ENCODE measurements at regions not wholly inside any gene's neighbourhood (a gene's known extent, or its start where the extent isn't known, plus 50 kb on each side); places are given as distances from the start of the nearest gene placed in this dataset.

- no peak for DNase-seq
Observed at GRCh38 chr6:132244744-132245143, 156.5 kb downstream of the MOXD1 start.

GRCh38 chr6:132236744-132237143, 164.5 kb downstream of the MOXD1 start:
- DNase-seq: no peak

GRCh38 chr6:132236281-132236680, 165.0 kb downstream of the MOXD1 start:
- DNase-seq: no peak

GRCh38 chr6:132235596-132236280, 165.5 kb downstream of the MOXD1 start:
- DNase-seq: no peak

GRCh38 chr6:132234356-132234755, 166.9 kb downstream of the MOXD1 start:
- no peak for DNase-seq

- DNase-seq: no peak
Observed at GRCh38 chr6:132231121-132231884, 170.0 kb downstream of the MOXD1 start.

- DNase-seq: no peak
Observed at GRCh38 chr6:132228894-132229293, 172.4 kb downstream of the MOXD1 start.

GRCh38 chr6:132227904-132228303, 173.4 kb downstream of the MOXD1 start:
- DNase-seq: no peak

- DNase-seq: no peak
Observed at GRCh38 chr6:132224943-132225342, 176.3 kb downstream of the MOXD1 start.

GRCh38 chr6:132220800-132221199, 180.5 kb downstream of the MOXD1 start:
- DNase-seq: no peak

- no peak for DNase-seq
Observed at GRCh38 chr6:132219901-132220300, 181.4 kb downstream of the MOXD1 start.

GRCh38 chr6:132218059-132218696, 183.1 kb downstream of the MOXD1 start:
- DNase-seq: no peak

- no peak for DNase-seq
Observed at GRCh38 chr6:132215805-132216204, 185.5 kb downstream of the MOXD1 start.

- DNase-seq: no peak
Observed at GRCh38 chr6:132214716-132215115, 186.6 kb downstream of the MOXD1 start.

- DNase-seq: no peak
Observed at GRCh38 chr6:132213732-132214131, 187.5 kb downstream of the MOXD1 start.

GRCh38 chr6:132213191-132213590, 188.1 kb downstream of the MOXD1 start:
- DNase-seq: no peak

GRCh38 chr6:132210886-132211563, 190.2 kb downstream of the MOXD1 start:
- DNase-seq: no peak

- DNase-seq: no peak
Observed at GRCh38 chr6:132209351-132209750, 191.9 kb downstream of the MOXD1 start.

- DNase-seq: no peak
Observed at GRCh38 chr6:132207991-132208390, 193.3 kb downstream of the MOXD1 start.

GRCh38 chr6:132205946-132206345, 195.3 kb downstream of the MOXD1 start:
- no peak for DNase-seq

- DNase-seq: no peak
Observed at GRCh38 chr6:132204591-132204990, 196.7 kb downstream of the MOXD1 start.

- DNase-seq: no peak
Observed at GRCh38 chr6:132202574-132202973, 198.7 kb downstream of the MOXD1 start.

GRCh38 chr6:132199343-132199742, 201.9 kb downstream of the MOXD1 start:
- no peak for DNase-seq
